Neural progenitor cell (in vitro differentiated cells): ENCODE measurements at regions not wholly inside any gene's neighbourhood (a gene's known extent, or its start where the extent isn't known, plus 50 kb on each side); places are given as distances from the start of the nearest gene placed in this dataset.

ENCODE experiments used
- DNase-seq: peaks from one replicate; pipeline ENCODE4 v3.0.0-alpha.2; 2016; ENCODE audit warnings: low spot score
- H2AFZ ChIP-seq: fragments of 200-600 bp; sonication (generic); replicated peaks from 2 replicates; pipeline ENCODE4 v1.6.1; 2016; ENCODE audit warnings: antibody characterized with exemption
- H3F3A ChIP-seq: fragments of 200-600 bp; sonication (generic); 2 replicates; pipeline ENCODE4 v1.6.1; 2016; ENCODE audit warnings: antibody characterized with exemption, low read depth
- H3K27ac ChIP-seq: fragments of 200-600 bp; sonication (generic); 2 replicates; pipeline ENCODE4 v1.5.1; 2016; ENCODE audit warnings: mild to moderate bottlenecking
- H3K27me3 ChIP-seq: fragments of 200-600 bp; sonication (generic); 2 replicates; pipeline ENCODE4 v1.6.1; 2016; ENCODE audit warnings: mild to moderate bottlenecking, moderate library complexity
- H3K36me3 ChIP-seq: fragments of 200-600 bp; sonication (generic); 2 replicates; pipeline ENCODE4 v1.5.1; 2016
- H3K4me1 ChIP-seq: fragments of 200-600 bp; sonication (generic); 2 replicates; pipeline ENCODE4 v1.6.1; 2016; ENCODE audit warnings: mixed run types
- H3K4me2 ChIP-seq: fragments of 200-600 bp; sonication (generic); 2 replicates; pipeline ENCODE4 v1.6.1; 2016
- H3K4me3 ChIP-seq: fragments of 200-600 bp; sonication (generic); 2 replicates; pipeline ENCODE4 v1.5.1; 2016
- H3K79me2 ChIP-seq: fragments of 200-600 bp; sonication (generic); 2 replicates; pipeline ENCODE4 v1.6.1; 2016; ENCODE audit warnings: low read depth
- H3K9ac ChIP-seq: fragments of 200-600 bp; sonication (generic); 2 replicates; pipeline ENCODE4 v1.6.1; 2016
- H3K9me3 ChIP-seq: fragments of 200-600 bp; sonication (generic); 2 replicates; pipeline ENCODE4 v1.5.1; 2016; ENCODE audit warnings: low read depth
- H4K20me1 ChIP-seq: fragments of 200-600 bp; sonication (generic); 2 replicates; pipeline ENCODE4 v1.6.1; 2016; ENCODE audit warnings: low read depth
- H3K27ac Mint-ChIP-seq: 3 replicates; pipeline ENCODE4 v1.8.0; 2021; ENCODE audit warnings: mixed read lengths
- H3K27me3 Mint-ChIP-seq: 2 replicates; pipeline ENCODE4 v1.8.0; 2022; ENCODE audit warnings: low read depth, mild to moderate bottlenecking, inconsistent platforms, moderate library complexity, mixed read lengths; ENCODE audit not compliant: insufficient read depth
- H3K36me3 Mint-ChIP-seq: 3 replicates; pipeline ENCODE4 v1.8.0; 2021; ENCODE audit warnings: mixed read lengths
- H3K4me1 Mint-ChIP-seq: 3 replicates; pipeline ENCODE4 v1.8.0; 2021; ENCODE audit warnings: mixed read lengths
- H3K4me3 Mint-ChIP-seq: 3 replicates; pipeline ENCODE4 v1.8.0; 2021; ENCODE audit warnings: mild to moderate bottlenecking, moderate library complexity, mixed read lengths
- H3K9me3 Mint-ChIP-seq: 3 replicates; pipeline ENCODE4 v1.8.0; 2020; ENCODE audit warnings: mixed read lengths
- CTCF ChIP-seq: fragments of 200-600 bp; sonication (generic); IDR thresholded peaks from 2 replicates; pipeline ENCODE4 v1.5.1; 2017; ENCODE audit warnings: antibody characterized with exemption, mild to moderate bottlenecking
- EZH2 ChIP-seq: fragments of 200-600 bp; sonication (generic); IDR thresholded peaks from 2 replicates; pipeline ENCODE4 v1.6.1; 2017; ENCODE audit warnings: antibody characterized with exemption, mild to moderate bottlenecking, moderate library complexity
- EZH2phosphoT487 ChIP-seq: fragments of 200-600 bp; sonication (generic); IDR thresholded peaks from 2 replicates; pipeline ENCODE4 v1.6.1; 2017; ENCODE audit warnings: antibody characterized with exemption

GRCh38 chr14:84445486-84445885 is 1084.5 kb upstream of the FLRT2 start:
- no peaks in the 10 kb centered on the region for H3K9me3 Mint-ChIP-seq
- no peaks in the 10 kb centered on the region for H3K79me2 ChIP-seq
- peaks cover 6% of the 10 kb centered on the region for H3F3A ChIP-seq
- H3K36me3 ChIP-seq, result no peaks in the 10 kb centered on the region
- H3K4me2 ChIP-seq, result no peak overlapping the region
- H3K9ac ChIP-seq, result no peak overlapping the region
- H3K4me1 Mint-ChIP-seq, result peaks cover 7% of the 10 kb centered on the region
- no peak for TF ChIP-seq CTCF
- TF ChIP-seq EZH2phosphoT487, result no peak
- TF ChIP-seq EZH2, result no peak
- H3K4me3 ChIP-seq, result no peak overlapping the region
- no peak overlapping the region for H2AFZ ChIP-seq
- H3K36me3 Mint-ChIP-seq, result no peaks in the 10 kb centered on the region
- H3K9me3 ChIP-seq, result no peaks in the 10 kb centered on the region
- H3K27me3 ChIP-seq, result no peaks in the 10 kb centered on the region
- no peak for DNase-seq
- H3K4me3 Mint-ChIP-seq, result no peak overlapping the region
- H3K4me1 ChIP-seq, result peaks cover 7% of the 10 kb centered on the region
- no peaks in the 10 kb centered on the region for H4K20me1 ChIP-seq
- no peak overlapping the region for H3K27ac Mint-ChIP-seq
- H3K27me3 Mint-ChIP-seq, result no peaks in the 10 kb centered on the region
- H3K27ac ChIP-seq, result no peak overlapping the region

- H3K9ac ChIP-seq, result no peak overlapping the region
- H3K4me3 Mint-ChIP-seq, result no peak overlapping the region
- H3K36me3 ChIP-seq, result no peaks in the 10 kb centered on the region
- no peaks in the 10 kb centered on the region for H3K27me3 ChIP-seq
- H3K27ac Mint-ChIP-seq, result no peak overlapping the region
- H3K9me3 Mint-ChIP-seq, result no peaks in the 10 kb centered on the region
- H3K79me2 ChIP-seq, result no peaks in the 10 kb centered on the region
- DNase-seq, result no peak
- no peaks in the 10 kb centered on the region for H3K27me3 Mint-ChIP-seq
- no peaks in the 10 kb centered on the region for H3K9me3 ChIP-seq
- H3K4me3 ChIP-seq, result no peak overlapping the region
- H3K36me3 Mint-ChIP-seq, result no peaks in the 10 kb centered on the region
- no peak overlapping the region for H3K27ac ChIP-seq
- peaks cover 7% of the 10 kb centered on the region for H3K4me1 ChIP-seq
- H3K4me1 Mint-ChIP-seq, result peaks cover 7% of the 10 kb centered on the region
- no peaks in the 10 kb centered on the region for H4K20me1 ChIP-seq
- H3F3A ChIP-seq, result peaks cover 6% of the 10 kb centered on the region
- H3K4me2 ChIP-seq, result no peak overlapping the region
- no peak overlapping the region for H2AFZ ChIP-seq
- TF ChIP-seq CTCF (no peak), EZH2 (no peak), EZH2phosphoT487 (no peak)
These were observed 1083.7 kb upstream of the FLRT2 start for GRCh38 chr14:84446250-84446649.

GRCh38 chr14:84453307-84453950 is 1076.5 kb upstream of the FLRT2 start:
- H3K27me3 Mint-ChIP-seq, result no peaks in the 10 kb centered on the region

More at GRCh38 chr14:84453307-84453950, 1076.5 kb upstream of the FLRT2 start:
- TF ChIP-seq EZH2phosphoT487 (no peak), CTCF (no peak), EZH2 (no peak)
- Histone ChIP-seq H3K27me3 (no peaks in the 10 kb centered on the region), H3K9ac (no peak overlapping the region), H2AFZ (peak overlapping the region; percentile 66), H3K9me3 (no peaks in the 10 kb centered on the region), H3K27ac (no peak overlapping the region), H3K36me3 (no peaks in the 10 kb centered on the region), H3K4me1 (peaks cover 8% of the 10 kb centered on the region), H3K4me2 (no peak overlapping the region), H3K4me3 (no peak overlapping the region), H3K79me2 (no peaks in the 10 kb centered on the region), H3F3A (no peaks in the 10 kb centered on the region), H4K20me1 (no peaks in the 10 kb centered on the region)
- DNase-seq, result no peak
- H3K36me3 Mint-ChIP-seq, result no peaks in the 10 kb centered on the region
- H3K27ac Mint-ChIP-seq, result no peak overlapping the region
- no peak overlapping the region for H3K4me3 Mint-ChIP-seq
- no peaks in the 10 kb centered on the region for H3K4me1 Mint-ChIP-seq
- no peaks in the 10 kb centered on the region for H3K9me3 Mint-ChIP-seq
